HEK293 (cell line): ENCODE measurements at regions not wholly inside any gene's neighbourhood (a gene's known extent, or its start where the extent isn't known, plus 50 kb on each side); places are given as distances from the start of the nearest gene placed in this dataset.
"Not testable (repeated sequence)": the region's sequence is repeated elsewhere in the genome, so short reads cannot be mapped to it uniquely, and the experiment has no call there.

Experiments
- CTCF ChIA-PET: fragments of 350-600 bp; formaldehyde crosslinking; extraction: SDS; loops from one replicate; lab custom pipeline; 2021; ENCODE audit warnings: antibody characterized with exemption; lab: Yijun Ruan, JAX
- POLR2A ChIA-PET: fragments of 300-600 bp; formaldehyde crosslinking; extraction: SDS; loops from one replicate; lab custom pipeline; 2020; ENCODE audit warnings: antibody characterized with exemption, inconsistent platforms; lab: Yijun Ruan, JAX
- H3K27ac ChIP-seq: fragments of 200-500 bp; sonication (Bioruptor generic); 2 replicates; pipeline ENCODE4 v1.5.1; 2014; ENCODE audit warnings: low read depth, low read length, control low read depth, inconsistent platforms; ENCODE audit errors: extremely low read depth
- H3K36me3 ChIP-seq, 2 experiments: fragments of 200-500 bp in 1 of 2; sonication (Bioruptor generic) in 1 of 2; 1 replicate in 1 of 2; 2 replicates in 1 of 2; pipeline ENCODE4 v1.5.1; 2014 to 2017; ENCODE audit warnings: inconsistent platforms in 2 of 2, low read length in 2 of 2; ENCODE audit not compliant: control insufficient read depth in 2 of 2, insufficient read depth in 1 of 2
- H3K4me1 ChIP-seq: fragments of 200-500 bp; sonication (Bioruptor generic); 2 replicates; pipeline ENCODE4 v1.5.1; 2014; ENCODE audit warnings: mild to moderate bottlenecking, low read length, inconsistent platforms; ENCODE audit not compliant: control insufficient read depth, insufficient read depth
- H3K4me3 ChIP-seq: 2 replicates; pipeline ENCODE4 v1.5.1; 2011; ENCODE audit warnings: low read depth, mild to moderate bottlenecking, control low read depth, low read length, moderate library complexity
- H3K9me3 ChIP-seq: fragments of 200-500 bp; sonication (Bioruptor generic); 2 replicates; pipeline ENCODE4 v1.5.1; 2014; ENCODE audit warnings: low read depth, low read length, inconsistent platforms; ENCODE audit not compliant: control insufficient read depth, insufficient read depth
- HIC1 ChIP-seq: fragments of 450-650 bp; formaldehyde crosslinking; IDR thresholded peaks from 2 replicates; pipeline ENCODE4 v1.5.1; 2016; ENCODE audit warnings: missing biosample characterization, missing genetic modification characterization
- PRDM2 ChIP-seq: fragments of 450-650 bp; formaldehyde crosslinking; IDR thresholded peaks from 2 replicates; pipeline ENCODE4 v1.5.1; 2016; ENCODE audit warnings: missing biosample characterization, missing genetic modification characterization, borderline replicate concordance
- REPIN1 ChIP-seq: fragments of 450-650 bp; formaldehyde crosslinking; IDR thresholded peaks from 2 replicates; pipeline ENCODE4 v1.5.1; 2017; ENCODE audit warnings: missing biosample characterization, missing genetic modification characterization, low read depth
- TCF7L2 ChIP-seq: IDR thresholded peaks from 2 replicates; pipeline ENCODE4 v1.6.1; 2011; ENCODE audit warnings: low read depth, mild to moderate bottlenecking, inconsistent platforms, low read length, moderate library complexity, borderline replicate concordance
- ZBTB17 ChIP-seq: fragments of 450-650 bp; formaldehyde crosslinking; IDR thresholded peaks from 2 replicates; pipeline ENCODE4 v1.5.1; 2016; ENCODE audit warnings: missing biosample characterization, missing genetic modification characterization
- ZFP37 ChIP-seq: fragments of 450-650 bp; formaldehyde crosslinking; IDR thresholded peaks from 2 replicates; pipeline ENCODE4 v1.5.1; 2016; ENCODE audit warnings: missing biosample characterization, missing genetic modification characterization
- ZNF555 ChIP-seq: fragments of 450-650 bp; formaldehyde crosslinking; conservative IDR thresholded peaks from 2 replicates; pipeline ENCODE4 v1.5.1; 2017; ENCODE audit warnings: missing biosample characterization, mild to moderate bottlenecking, missing genetic modification characterization, inconsistent platforms
- ZNF600 ChIP-seq: fragments of 450-650 bp; formaldehyde crosslinking; IDR thresholded peaks from 2 replicates; pipeline ENCODE4 v1.5.1; 2016; ENCODE audit warnings: missing biosample characterization, missing genetic modification characterization
- ZNF704 ChIP-seq: fragments of 450-650 bp; formaldehyde crosslinking; IDR thresholded peaks from 2 replicates; pipeline ENCODE4 v1.5.1; 2016; ENCODE audit warnings: missing biosample characterization, missing genetic modification characterization

- H3K4me1 ChIP-seq: peaks cover 8% of the 10 kb centered on the region; the same call in 1 of the 2 replicates
- ChIA-PET CTCF (interaction anchor here (0.5 kb wide), 1 partner anchor 147 kb away, joined by 5 read pairs; no protein-coding TSS in a partner anchor), POLR2A (no interaction called here)
- no peak overlapping the region for H3K4me3 ChIP-seq
- H3K9me3 ChIP-seq: no peaks in the 10 kb centered on the region
- TF ChIP-seq ZNF600 (no peak), ZNF555 (no peak), REPIN1 (no peak), ZBTB17 (tag by site-specific recombination) (no peak)
- no peaks in the 10 kb centered on the region for H3K36me3 ChIP-seq
- H3K27ac ChIP-seq: no peak overlapping the region
Observed at GRCh38 chr10:26361971-26362370, 76.2 kb upstream of the APBB1IP start.

- H3K4me3 ChIP-seq: no peak overlapping the region
Observed at GRCh38 chr10:26365681-26366358, 72.3 kb upstream of the APBB1IP start.

GRCh38 chr10:26367035-26367434, 71.1 kb upstream of the APBB1IP start:
- H3K36me3 ChIP-seq, H3K9me3 ChIP-seq, POLR2A ChIA-PET, H3K27ac ChIP-seq, CTCF ChIA-PET, H3K4me3 ChIP-seq, H3K4me1 ChIP-seq: not testable (repeated sequence)

More at GRCh38 chr10:26365681-26366358, 72.3 kb upstream of the APBB1IP start:
- CTCF ChIA-PET: interaction anchor here (0.6 to 0.9 kb wide), 2 partner anchors 24 to 31 kb away, joined by 4 to 7 read pairs; no protein-coding TSS in a partner anchor
- POLR2A ChIA-PET: no interaction called here
- Histone ChIP-seq H3K36me3 (no peaks in the 10 kb centered on the region), H3K9me3 (no peaks in the 10 kb centered on the region), H3K4me1 (no peaks in the 10 kb centered on the region), H3K27ac (no peak overlapping the region)
- TF ChIP-seq ZFP37 (tag by site-specific recombination): no peak
- no peak for TF ChIP-seq PRDM2 (tag by site-specific recombination)
- no peak for TF ChIP-seq TCF7L2
- TF ChIP-seq ZNF704 (tag by site-specific recombination): no peak
- TF ChIP-seq HIC1 (tag by site-specific recombination): no peak
